Gastroesophageal sphincter (tissue), 4 donors: ENCODE measurements at regions not wholly inside any gene's neighbourhood (a gene's known extent, or its start where the extent isn't known, plus 50 kb on each side); places are given as distances from the start of the nearest gene placed in this dataset.

Experiments used
- ATAC-seq: fragments of 150-250 bp; one replicate; pipeline ENCODE4 v1.9.1; 2016; ENCODE audit warnings: mild to moderate bottlenecking, moderate library complexity
- H3K27ac ChIP-seq, 4 donors: fragments of 200-600 bp; sonication (generic) in 3 of 4; 1 replicate in 3 of 4; 2 replicates in 1 of 4; pipeline ENCODE4 v1.5.1; 2016 to 2019
- H3K27me3 ChIP-seq: fragments of 200-600 bp; sonication (generic); one replicate; pipeline ENCODE4 v1.5.1; 2019
- H3K36me3 ChIP-seq, 2 donors: fragments of 200-600 bp; sonication (generic); one replicate each; pipeline ENCODE4 v1.5.1; 2019; ENCODE audit warnings: control low read depth in 1 of 2
- H3K4me1 ChIP-seq, 3 donors: fragments of 200-600 bp; sonication (generic); 1 replicate in 2 of 3; 2 replicates in 1 of 3; pipeline ENCODE4 v1.5.1; 2016 to 2019; ENCODE audit warnings: control low read depth in 2 of 3
- H3K4me3 ChIP-seq, 2 donors: fragments of 200-600 bp; sonication (generic); one replicate each; pipeline ENCODE4 v1.5.1; 2019; ENCODE audit warnings: mild to moderate bottlenecking in 1 of 2, moderate library complexity in 1 of 2
- H3K9me3 ChIP-seq, 3 donors: fragments of 200-600 bp; sonication (generic); one replicate each; pipeline ENCODE4 v1.5.1; 2017 to 2019; ENCODE audit warnings: control low read depth in 2 of 3
- EP300 ChIP-seq: sonication (generic); formaldehyde crosslinking; IDR thresholded peaks from one replicate; pipeline ENCODE4 v1.6.1; 2017; ENCODE audit warnings: antibody characterized with exemption, mild to moderate bottlenecking
- POLR2A ChIP-seq, 2 donors: fragments of 450-650 bp; IDR thresholded peaks; one replicate each; pipeline ENCODE4 v1.6.1; 2017; ENCODE audit warnings: antibody characterized with exemption in 2 of 2, mild to moderate bottlenecking in 2 of 2, moderate library complexity in 1 of 2
- POLR2AphosphoS5 ChIP-seq: sonication (generic); formaldehyde crosslinking; IDR thresholded peaks from one replicate; pipeline ENCODE4 v1.6.1; 2017; ENCODE audit warnings: antibody characterized with exemption
- WGBS, 2 donors: methylation state at CpG; one replicate each; pipeline ENCODE4 v1.1.5; 2018; ENCODE audit warnings: low coverage in 1 of 2; 5-methylcytosine and 5-hydroxymethylcytosine counted together
- TF ChIP-seq, protein P1 (sequence below), 4 experiments: fragments of 200-600 bp in 2 of 4; fragments of 450-650 bp in 2 of 4; sonication (generic) in 1 of 4; IDR thresholded peaks; one replicate each; pipeline ENCODE4 v1.5.1; 2017 to 2019; ENCODE audit warnings: antibody characterized with exemption in 4 of 4, mild to moderate bottlenecking in 2 of 4, moderate library complexity in 2 of 4

- Histone ChIP-seq H3K27ac (peak overlapping the region in 2 of 4 donors; percentile 66 to 74), H3K4me1 (peaks cover 0 to 43% (median 25%) of the 10 kb centered on the region in 3 donors)
- no peak for TF ChIP-seq POLR2A (IDR thresholded peaks at IDR 0.05)
- no peak for TF ChIP-seq EP300
- TF ChIP-seq, protein P1, sequence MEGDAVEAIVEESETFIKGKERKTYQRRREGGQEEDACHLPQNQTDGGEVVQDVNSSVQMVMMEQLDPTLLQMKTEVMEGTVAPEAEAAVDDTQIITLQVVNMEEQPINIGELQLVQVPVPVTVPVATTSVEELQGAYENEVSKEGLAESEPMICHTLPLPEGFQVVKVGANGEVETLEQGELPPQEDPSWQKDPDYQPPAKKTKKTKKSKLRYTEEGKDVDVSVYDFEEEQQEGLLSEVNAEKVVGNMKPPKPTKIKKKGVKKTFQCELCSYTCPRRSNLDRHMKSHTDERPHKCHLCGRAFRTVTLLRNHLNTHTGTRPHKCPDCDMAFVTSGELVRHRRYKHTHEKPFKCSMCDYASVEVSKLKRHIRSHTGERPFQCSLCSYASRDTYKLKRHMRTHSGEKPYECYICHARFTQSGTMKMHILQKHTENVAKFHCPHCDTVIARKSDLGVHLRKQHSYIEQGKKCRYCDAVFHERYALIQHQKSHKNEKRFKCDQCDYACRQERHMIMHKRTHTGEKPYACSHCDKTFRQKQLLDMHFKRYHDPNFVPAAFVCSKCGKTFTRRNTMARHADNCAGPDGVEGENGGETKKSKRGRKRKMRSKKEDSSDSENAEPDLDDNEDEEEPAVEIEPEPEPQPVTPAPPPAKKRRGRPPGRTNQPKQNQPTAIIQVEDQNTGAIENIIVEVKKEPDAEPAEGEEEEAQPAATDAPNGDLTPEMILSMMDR (IDR thresholded peaks at IDR 0.05): no peak
- no peak for TF ChIP-seq POLR2AphosphoS5
Measured at GRCh38 chrX:68994891-68995255, 166.1 kb downstream of the EFNB1 start.

GRCh38 chrX:68994135-68994890 lies 165.5 kb downstream of the EFNB1 start:
- H3K27me3 ChIP-seq: no peaks in the 10 kb centered on the region
- 100% methylated on average over 1 of the region's 7 CpGs; no CpG with 5 or more reads in 1 of the 2 donors for WGBS, 2 donors

More at GRCh38 chrX:68994891-68995255, 166.1 kb downstream of the EFNB1 start:
- no peaks in the 10 kb centered on the region for H3K36me3 ChIP-seq
- no peak overlapping the region for H3K4me3 ChIP-seq
- no peaks in the 10 kb centered on the region for H3K27me3 ChIP-seq
- 92 to 100% methylated on average over 1 to 2 of the region's 2 CpGs for WGBS, 2 donors
- ATAC-seq: no peak
- no peaks in the 10 kb centered on the region for H3K9me3 ChIP-seq

GRCh38 chrX:68992821-68993397 lies 164.1 kb downstream of the EFNB1 start:
- 20 to 78% methylated on average over 1 to 4 of the region's 7 CpGs for WGBS, 2 donors
- Histone ChIP-seq H3K4me1 (peaks cover 0 to 48% (median 25%) of the 10 kb centered on the region in 3 donors), H3K4me3 (no peak overlapping the region), H3K27ac (no peak overlapping the region), H3K9me3 (no peaks in the 10 kb centered on the region), H3K27me3 (no peaks in the 10 kb centered on the region), H3K36me3 (no peaks in the 10 kb centered on the region)
- TF ChIP-seq POLR2A (IDR thresholded peaks at IDR 0.05) (no peak), POLR2AphosphoS5 (no peak), EP300 (no peak)
- TF ChIP-seq, protein P1 (IDR thresholded peaks at IDR 0.05): no peak
- no peak for ATAC-seq

More at GRCh38 chrX:68994135-68994890, 165.5 kb downstream of the EFNB1 start:
- Histone ChIP-seq H3K9me3 (no peaks in the 10 kb centered on the region), H3K4me1 (peaks cover 0 to 48% (median 25%) of the 10 kb centered on the region in 3 donors), H3K27ac (no peak overlapping the region), H3K36me3 (no peaks in the 10 kb centered on the region), H3K4me3 (no peak overlapping the region)
- TF ChIP-seq POLR2AphosphoS5 (no peak), EP300 (no peak), POLR2A (IDR thresholded peaks at IDR 0.05) (no peak)
- TF ChIP-seq, protein P1 (IDR thresholded peaks at IDR 0.05): no peak
- ATAC-seq: no peak

GRCh38 chrX:68991691-68992345 lies 163.0 kb downstream of the EFNB1 start:
- Histone ChIP-seq H3K4me1 (peaks cover 0 to 37% (median 21%) of the 10 kb centered on the region in 3 donors), H3K9me3 (no peaks in the 10 kb centered on the region), H3K27ac (no peak overlapping the region), H3K4me3 (no peak overlapping the region), H3K27me3 (no peaks in the 10 kb centered on the region), H3K36me3 (no peaks in the 10 kb centered on the region)
- ATAC-seq: no peak
- WGBS, 2 donors: no CpG with 5 or more reads among the region's 3 CpGs
- TF ChIP-seq EP300 (no peak), POLR2AphosphoS5 (no peak), POLR2A (IDR thresholded peaks at IDR 0.05) (no peak)
- TF ChIP-seq, protein P1 (IDR thresholded peaks at IDR 0.05): no peak
